NCI-H2081 treated with DMSO at 0.1 percent for 48 hours (cell line): ENCODE measurements at regions not wholly inside any gene's neighbourhood (a gene's known extent, or its start where the extent isn't known, plus 50 kb on each side); places are given as distances from the start of the nearest gene placed in this dataset.

Source experiments
- DNase-seq: peaks from one replicate; lab custom pipeline; 2025; lab: John Stamatoyannopoulos, UW

DNA sequence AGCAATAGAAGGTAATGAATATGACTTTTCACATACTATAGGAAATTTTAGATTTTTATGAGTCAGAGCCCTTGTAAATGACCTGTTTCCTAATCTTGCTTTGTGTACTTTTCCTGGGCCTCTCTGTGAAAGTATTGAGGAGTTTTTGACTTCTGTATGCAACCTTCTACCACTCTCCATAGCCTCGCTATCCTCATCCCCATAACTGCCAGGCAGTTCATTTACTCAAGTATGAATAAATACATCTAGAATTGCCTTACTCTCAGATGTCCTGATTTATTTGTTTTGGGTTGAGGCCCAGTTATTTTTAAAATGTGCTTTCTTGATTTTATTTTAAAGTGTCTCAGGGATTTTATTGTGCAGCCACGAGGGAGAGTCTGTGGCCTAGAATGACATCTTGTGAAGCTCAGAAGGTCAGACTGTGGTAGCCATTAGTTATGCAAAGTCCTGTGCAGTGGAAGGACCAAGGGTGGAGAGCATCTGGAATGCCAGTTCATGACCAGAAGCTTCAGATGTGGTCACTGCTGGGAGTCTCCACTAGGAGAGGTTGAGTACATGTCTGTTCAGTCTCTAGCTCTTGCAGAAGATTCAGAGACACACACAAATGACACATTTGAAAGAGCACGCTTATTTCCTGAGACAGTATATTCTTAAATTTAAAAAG lies 346.2 kb upstream of the IMPG1 start:
- DNase-seq, result no peak

- DNase-seq, result no peak
Observed at GRCh38 chr6:76416821-76417605, 344.6 kb upstream of the IMPG1 start.

- no peak for DNase-seq
Observed at GRCh38 chr6:76403064-76403463, 330.6 kb upstream of the IMPG1 start.

DNA sequence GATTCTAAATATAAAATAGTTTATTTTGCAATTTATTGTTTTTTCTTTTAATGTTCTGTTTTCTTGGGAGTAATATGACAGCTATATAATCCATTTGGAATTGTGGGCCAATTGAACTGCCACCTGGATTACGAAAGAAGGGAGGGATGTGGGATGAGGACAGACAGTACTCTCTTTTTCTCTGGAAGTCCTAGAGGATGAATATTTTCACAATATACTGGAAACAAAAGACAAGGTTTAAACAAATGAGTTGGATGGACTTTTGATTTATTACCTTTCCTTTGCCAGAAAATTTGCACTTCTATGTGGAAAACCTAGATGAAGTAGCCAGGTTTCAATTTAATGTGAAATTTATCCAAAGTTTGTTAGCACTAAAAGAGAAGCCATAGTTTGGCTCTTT lies 325.5 kb upstream of the IMPG1 start:
- no peak for DNase-seq

DNA sequence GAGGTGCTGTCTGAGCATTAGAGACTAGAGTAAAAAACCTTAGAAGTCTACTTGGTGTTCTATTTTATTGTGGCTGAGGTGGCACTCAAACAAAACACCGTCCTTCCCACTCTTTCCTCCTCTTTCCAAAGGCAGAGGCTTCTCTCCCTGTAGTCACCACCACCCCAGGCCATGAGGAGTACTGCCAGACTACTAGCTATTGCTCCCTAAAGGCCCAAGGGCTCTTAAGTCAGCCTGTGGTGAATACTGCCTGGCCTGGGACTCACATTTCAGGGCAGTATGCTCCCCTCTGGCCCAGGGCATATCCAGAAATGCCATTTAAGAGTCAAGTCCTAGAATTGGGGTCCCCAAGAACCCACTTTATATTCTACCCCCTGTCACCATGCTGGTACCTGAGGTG lies 309.7 kb upstream of the IMPG1 start:
- no peak for DNase-seq

DNA sequence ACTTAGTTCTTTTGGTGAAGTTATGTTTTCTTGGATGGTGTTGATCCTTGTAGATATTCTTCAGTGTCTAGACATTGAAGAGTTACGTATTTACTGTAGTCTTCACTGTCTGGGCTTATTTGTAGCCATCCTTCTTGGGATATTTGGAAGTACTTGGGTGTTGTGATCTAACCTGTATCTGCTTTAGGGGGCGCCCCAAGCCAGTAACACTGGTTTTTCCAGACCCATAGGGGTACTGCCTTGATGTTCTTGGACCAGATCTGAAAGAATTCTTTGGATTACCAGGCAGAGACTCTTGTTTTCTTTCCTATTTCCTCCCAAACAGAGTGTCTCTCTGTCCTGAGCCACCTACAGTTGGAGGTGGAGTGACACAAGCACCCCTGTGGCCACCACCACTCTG lies 309.1 kb upstream of the IMPG1 start:
- no peak for DNase-seq

- no peak for DNase-seq
Observed at GRCh38 chr6:76351275-76351674, 278.8 kb upstream of the IMPG1 start.

DNA sequence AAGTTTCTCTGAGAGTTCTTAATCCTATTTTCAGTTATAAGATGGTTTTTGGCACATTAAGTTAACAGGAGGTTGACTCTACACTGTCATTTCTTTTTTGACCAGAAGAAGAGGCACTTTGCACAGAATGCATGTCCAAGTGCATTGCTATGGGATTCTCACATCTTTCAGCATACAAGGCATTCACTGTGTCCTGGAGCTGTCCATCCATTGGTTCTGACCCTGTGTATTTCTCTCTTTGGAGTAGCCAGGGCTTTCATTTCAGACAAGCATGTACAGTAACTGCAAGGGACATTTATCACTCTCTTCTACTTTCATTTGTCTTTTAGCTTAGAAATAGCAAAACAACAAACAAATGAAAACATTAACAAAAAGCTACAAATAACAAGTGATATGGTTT lies 275.1 kb upstream of the IMPG1 start:
- DNase-seq, result no peak

- DNase-seq, result no peak
Observed at GRCh38 chr6:76342611-76343160, 270.2 kb upstream of the IMPG1 start.

DNA sequence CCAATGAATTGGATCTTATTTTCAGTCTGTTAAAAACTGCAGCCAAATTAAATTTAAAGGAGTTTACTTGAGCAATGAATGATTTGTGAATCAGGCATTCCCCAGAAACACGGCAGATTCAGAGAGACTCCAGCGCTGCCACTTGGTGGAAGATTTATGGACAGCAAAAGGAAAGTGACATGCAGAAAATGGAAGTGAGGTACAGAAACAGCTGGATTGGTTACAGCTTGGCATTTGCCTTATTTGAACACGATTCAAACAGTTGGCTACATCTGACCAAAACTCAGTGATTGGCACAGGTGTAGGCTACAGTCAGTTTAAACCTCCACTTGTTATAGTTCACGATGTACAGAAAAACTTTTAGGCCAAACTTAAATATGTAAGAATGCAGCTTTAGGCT lies 257.6 kb upstream of the IMPG1 start:
- DNase-seq, result no peak

- no peak for DNase-seq
Observed at GRCh38 chr6:76326871-76327270, 254.4 kb upstream of the IMPG1 start.
